Stimulated activated CD4-positive, alpha-beta T cell treated with anti-CD3 and anti-CD28 coated beads, Interleukin-12 subunit alpha, Interleukin-12 subunit beta, amount 100 ng/mL, for 48 hours (primary cell): ENCODE measurements at regions not wholly inside any gene's neighbourhood (a gene's known extent, or its start where the extent isn't known, plus 50 kb on each side); places are given as distances from the start of the nearest gene placed in this dataset.

Source experiments
- DNase-seq, 3 donors: peaks; one replicate each; pipeline ENCODE4 v3.0.0-alpha.2; 2020; ENCODE audit warnings: low read depth in 2 of 3, low spot score in 1 of 3

GRCh38 chr16:49910541-49911071 is 54.7 kb upstream of the ZNF423 start:
- DNase-seq = no peak

GRCh38 chr16:49911430-49911829 is 55.5 kb upstream of the ZNF423 start:
- no peak for DNase-seq

GRCh38 chr16:49912721-49913120 is 56.8 kb upstream of the ZNF423 start:
- no peak for DNase-seq

DNA sequence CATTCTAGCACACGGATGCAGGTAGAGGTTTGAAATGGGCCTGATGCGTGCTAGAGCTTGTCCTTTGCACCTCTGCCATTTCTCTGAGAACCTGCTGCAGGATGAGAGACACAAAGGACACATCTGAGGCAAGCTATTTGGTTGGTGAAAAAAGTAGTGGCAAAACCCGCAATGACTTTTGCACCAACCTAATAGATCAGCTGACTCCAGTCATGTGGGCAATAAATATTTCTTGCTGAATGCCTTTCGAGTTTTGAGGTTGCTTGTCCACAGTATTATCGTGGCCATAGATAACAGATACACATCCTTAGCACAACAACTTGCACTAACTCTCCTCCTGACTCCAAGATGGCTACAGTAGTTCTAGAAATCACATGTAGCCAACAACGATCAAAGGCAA is 57.8 kb upstream of the ZNF423 start:
- no peak for DNase-seq

- no peak for DNase-seq
Observed at GRCh38 chr16:49914657-49915056, 58.7 kb upstream of the ZNF423 start.

- DNase-seq = no peak
Observed at GRCh38 chr16:49918257-49918656, 62.3 kb upstream of the ZNF423 start.

GRCh38 chr16:49919327-49919726 is 63.4 kb upstream of the ZNF423 start:
- no peak for DNase-seq

- DNase-seq = no peak
Observed at GRCh38 chr16:49920397-49920796, 64.5 kb upstream of the ZNF423 start.

DNA sequence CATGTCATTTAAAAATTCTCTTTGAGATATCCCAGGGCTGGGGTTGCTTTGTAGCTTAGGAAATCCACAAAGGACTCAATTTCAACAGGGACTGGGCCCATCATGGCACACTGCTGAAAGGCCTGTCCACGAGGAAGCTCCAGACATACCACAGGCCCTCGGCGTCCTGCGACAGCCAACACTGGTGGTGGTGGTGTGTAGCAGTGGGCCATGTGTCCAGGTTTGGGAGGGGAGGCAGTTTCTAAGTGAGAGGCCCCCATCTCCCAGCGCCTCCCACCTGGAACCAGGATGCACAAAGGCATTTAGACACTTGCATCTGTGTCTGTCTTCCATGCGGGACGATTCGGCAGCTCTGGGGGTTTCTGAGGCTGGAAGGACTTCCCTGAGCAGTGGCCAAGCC is 65.2 kb upstream of the ZNF423 start:
- no peak for DNase-seq

- DNase-seq = peak; percentile 6 to 38 (median 23)
Observed at GRCh38 chr16:49921791-49922456, 66.0 kb upstream of the ZNF423 start.

- no peak for DNase-seq
Observed at GRCh38 chr16:49923411-49923810, 67.5 kb upstream of the ZNF423 start.

DNA sequence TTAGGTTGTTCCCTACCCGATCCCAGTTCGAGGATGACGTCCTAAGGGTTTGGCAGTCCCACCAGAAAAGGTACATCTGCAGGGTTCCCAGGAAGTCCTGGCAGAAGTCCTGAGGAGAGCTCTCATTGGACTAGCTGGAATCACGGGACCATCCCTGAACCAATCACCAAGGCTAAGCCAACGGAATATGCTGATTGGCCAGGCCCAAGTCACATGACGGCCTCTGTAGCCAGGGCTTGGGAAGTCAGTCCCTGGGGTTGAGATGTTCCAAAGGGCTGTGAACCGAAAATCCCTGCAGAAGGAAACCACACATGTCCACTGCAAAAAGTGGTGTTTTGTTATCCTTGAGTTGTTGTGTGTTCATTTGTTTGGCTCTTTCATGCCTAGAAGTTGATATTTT is 68.2 kb upstream of the ZNF423 start:
- no peak for DNase-seq

GRCh38 chr16:49926941-49927340 is 71.0 kb upstream of the ZNF423 start:
- DNase-seq = no peak

- DNase-seq = no peak
Observed at GRCh38 chr16:49928176-49929041, 72.5 kb upstream of the ZNF423 start.

GRCh38 chr16:49929626-49930025 is 73.7 kb upstream of the ZNF423 start:
- no peak for DNase-seq

- DNase-seq = no peak
Observed at GRCh38 chr16:49930841-49931240, 74.9 kb upstream of the ZNF423 start.

- no peak for DNase-seq
Observed at GRCh38 chr16:49931266-49931665, 75.4 kb upstream of the ZNF423 start.

GRCh38 chr16:49931916-49932315 is 76.0 kb upstream of the ZNF423 start:
- no peak for DNase-seq

DNA sequence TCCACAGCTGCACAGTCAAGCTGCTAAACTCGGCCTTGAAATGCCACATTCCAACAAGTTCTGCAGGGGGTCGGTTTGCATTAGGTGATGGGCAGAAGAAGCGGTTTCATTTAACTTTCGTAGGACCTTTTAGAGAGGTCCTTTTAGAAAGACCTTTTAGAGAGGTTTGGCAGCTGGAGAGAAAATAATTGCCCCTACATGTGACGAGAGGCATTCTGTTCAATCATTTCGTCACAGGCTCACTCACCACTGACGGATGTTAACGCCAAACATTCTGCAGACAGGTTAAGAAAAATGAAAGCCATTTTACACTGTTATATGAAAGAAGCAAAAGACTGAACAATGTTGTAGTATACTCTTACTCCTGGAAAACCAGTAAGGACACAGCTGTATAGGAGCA is 76.5 kb upstream of the ZNF423 start:
- DNase-seq = no peak

DNA sequence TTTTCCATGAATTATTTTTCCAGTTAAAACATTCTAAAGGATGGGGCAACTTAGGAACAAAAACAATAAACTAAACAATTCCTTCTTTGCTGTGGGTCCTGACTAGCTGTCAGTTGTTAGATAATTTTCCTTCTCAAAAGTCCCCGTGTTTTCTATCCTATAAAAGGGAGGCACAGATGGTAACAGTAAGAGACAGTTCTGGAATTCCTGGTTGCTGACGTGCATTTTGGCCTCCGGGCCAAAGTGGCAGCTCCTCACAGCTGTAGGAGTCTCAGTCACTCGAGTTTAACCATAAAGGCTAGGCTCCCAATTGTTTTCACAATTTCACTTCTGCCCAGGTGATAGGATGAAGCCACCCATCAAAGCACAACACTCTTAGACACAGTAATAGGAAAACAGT is 77.0 kb upstream of the ZNF423 start:
- DNase-seq = no peak

- DNase-seq = no peak
Observed at GRCh38 chr16:49936791-49937190, 80.9 kb upstream of the ZNF423 start.

- DNase-seq = no peak
Observed at GRCh38 chr16:49937886-49938285, 82.0 kb upstream of the ZNF423 start.
